Mucosa of rectum (tissue), 2 donors: ENCODE measurements at regions not wholly inside any gene's neighbourhood (a gene's known extent, or its start where the extent isn't known, plus 50 kb on each side); places are given as distances from the start of the nearest gene placed in this dataset.

Experiments
- H3K27ac ChIP-seq, 2 donors: one replicate each; pipeline ENCODE4 v1.7.0; 2013; ENCODE audit warnings: inconsistent platforms in 2 of 2, low read depth in 2 of 2, low read length in 2 of 2
- H3K27me3 ChIP-seq, 2 donors: one replicate each; pipeline ENCODE4 v1.7.0; 2013; ENCODE audit warnings: low read length in 2 of 2; ENCODE audit not compliant: control insufficient read depth in 2 of 2, insufficient read depth in 2 of 2
- H3K36me3 ChIP-seq, 2 donors: one replicate each; pipeline ENCODE4 v1.7.0; 2013; ENCODE audit warnings: low read length in 2 of 2; ENCODE audit not compliant: control insufficient read depth in 2 of 2, insufficient read depth in 2 of 2
- H3K4me1 ChIP-seq, 2 donors: one replicate each; pipeline ENCODE4 v1.7.0; 2013; ENCODE audit warnings: low read length in 2 of 2, mild to moderate bottlenecking in 1 of 2; ENCODE audit not compliant: control insufficient read depth in 2 of 2, insufficient read depth in 2 of 2
- H3K4me3 ChIP-seq, 2 donors: one replicate each; pipeline ENCODE4 v1.7.0; 2013; ENCODE audit warnings: low read length in 2 of 2
- H3K9ac ChIP-seq, 2 donors: one replicate each; pipeline ENCODE4 v1.7.0; 2013; ENCODE audit warnings: low read length in 2 of 2, low read depth in 1 of 2, mild to moderate bottlenecking in 1 of 2
- H3K9me3 ChIP-seq, 2 donors: one replicate each; pipeline ENCODE4 v1.7.0; 2013; ENCODE audit warnings: low read length in 2 of 2; ENCODE audit not compliant: control insufficient read depth in 2 of 2
- donor health status: healthy.
- donor health status: Normal muscosa, but diverticular disease.

DNA sequence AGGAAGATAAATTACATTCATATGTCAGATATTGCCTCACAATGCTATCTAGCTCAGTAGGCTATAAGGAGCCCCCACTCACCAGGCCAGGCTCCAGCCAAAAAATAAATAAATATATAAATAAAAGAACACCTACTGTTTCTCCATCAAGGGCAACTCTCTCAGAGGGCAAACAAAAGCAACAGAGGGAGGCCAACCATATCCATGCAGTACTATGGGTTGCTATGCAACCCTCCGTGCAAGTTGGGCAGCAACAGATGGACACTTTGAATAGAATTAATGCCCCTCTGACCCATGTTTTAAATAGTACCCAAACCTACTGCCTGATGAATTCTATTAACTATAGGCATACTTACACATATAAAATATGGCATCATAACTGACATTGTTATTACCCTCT is 279.8 kb upstream of the EDNRB start:
- Histone ChIP-seq H3K9ac (no peak overlapping the region), H3K9me3 (no peaks in the 10 kb centered on the region), H3K36me3 (no peaks in the 10 kb centered on the region), H3K27ac (no peak overlapping the region), H3K4me1 (no peaks in the 10 kb centered on the region), H3K27me3 (no peaks in the 10 kb centered on the region), H3K4me3 (no peak overlapping the region)

- no peaks in the 10 kb centered on the region for H3K36me3 ChIP-seq
- H3K4me3 ChIP-seq = no peak overlapping the region
- no peak overlapping the region for H3K9ac ChIP-seq
- H3K9me3 ChIP-seq = no peaks in the 10 kb centered on the region
- H3K4me1 ChIP-seq = no peaks in the 10 kb centered on the region
- H3K27ac ChIP-seq = no peak overlapping the region
- no peaks in the 10 kb centered on the region for H3K27me3 ChIP-seq
Measured at GRCh38 chr13:78197231-78197630, 278.6 kb upstream of the EDNRB start.

GRCh38 chr13:78194904-78195639 is 276.4 kb upstream of the EDNRB start:
- no peaks in the 10 kb centered on the region for H3K9me3 ChIP-seq
- no peaks in the 10 kb centered on the region for H3K27me3 ChIP-seq
- no peaks in the 10 kb centered on the region for H3K4me1 ChIP-seq
- no peak overlapping the region for H3K9ac ChIP-seq
- no peak overlapping the region for H3K27ac ChIP-seq
- no peaks in the 10 kb centered on the region for H3K36me3 ChIP-seq
- H3K4me3 ChIP-seq = no peak overlapping the region

GRCh38 chr13:78193846-78194245 is 275.2 kb upstream of the EDNRB start:
- Histone ChIP-seq H3K9me3 (no peaks in the 10 kb centered on the region), H3K36me3 (no peaks in the 10 kb centered on the region), H3K9ac (no peak overlapping the region), H3K4me1 (no peaks in the 10 kb centered on the region), H3K27me3 (no peaks in the 10 kb centered on the region), H3K27ac (no peak overlapping the region), H3K4me3 (no peak overlapping the region)

- Histone ChIP-seq H3K27ac (no peak overlapping the region), H3K36me3 (no peaks in the 10 kb centered on the region), H3K4me3 (no peak overlapping the region), H3K27me3 (no peaks in the 10 kb centered on the region), H3K4me1 (no peaks in the 10 kb centered on the region), H3K9ac (no peak overlapping the region), H3K9me3 (no peaks in the 10 kb centered on the region)
Measured at GRCh38 chr13:78192716-78193115, 274.1 kb upstream of the EDNRB start.

- Histone ChIP-seq H3K4me1 (no peaks in the 10 kb centered on the region), H3K27me3 (no peaks in the 10 kb centered on the region), H3K4me3 (no peak overlapping the region), H3K9ac (no peak overlapping the region), H3K9me3 (no peaks in the 10 kb centered on the region), H3K27ac (no peak overlapping the region), H3K36me3 (no peaks in the 10 kb centered on the region)
Measured at GRCh38 chr13:78190296-78190695, 271.7 kb upstream of the EDNRB start.

- Histone ChIP-seq H3K9me3 (no peaks in the 10 kb centered on the region), H3K27me3 (no peaks in the 10 kb centered on the region), H3K4me1 (no peaks in the 10 kb centered on the region), H3K27ac (no peak overlapping the region), H3K4me3 (no peak overlapping the region), H3K9ac (no peak overlapping the region), H3K36me3 (no peaks in the 10 kb centered on the region)
Measured at GRCh38 chr13:78187781-78188180, 269.1 kb upstream of the EDNRB start.

GRCh38 chr13:78185700-78186099 is 267.1 kb upstream of the EDNRB start:
- Histone ChIP-seq H3K9me3 (no peaks in the 10 kb centered on the region), H3K9ac (no peak overlapping the region), H3K4me1 (no peaks in the 10 kb centered on the region), H3K4me3 (no peak overlapping the region), H3K27me3 (no peaks in the 10 kb centered on the region), H3K36me3 (no peaks in the 10 kb centered on the region), H3K27ac (no peak overlapping the region)

GRCh38 chr13:78183732-78184131 is 265.1 kb upstream of the EDNRB start:
- H3K4me1 ChIP-seq = no peaks in the 10 kb centered on the region
- H3K4me3 ChIP-seq = no peak overlapping the region
- no peak overlapping the region for H3K9ac ChIP-seq
- H3K27me3 ChIP-seq = no peaks in the 10 kb centered on the region
- H3K36me3 ChIP-seq = no peaks in the 10 kb centered on the region
- no peak overlapping the region for H3K27ac ChIP-seq
- no peaks in the 10 kb centered on the region for H3K9me3 ChIP-seq

DNA sequence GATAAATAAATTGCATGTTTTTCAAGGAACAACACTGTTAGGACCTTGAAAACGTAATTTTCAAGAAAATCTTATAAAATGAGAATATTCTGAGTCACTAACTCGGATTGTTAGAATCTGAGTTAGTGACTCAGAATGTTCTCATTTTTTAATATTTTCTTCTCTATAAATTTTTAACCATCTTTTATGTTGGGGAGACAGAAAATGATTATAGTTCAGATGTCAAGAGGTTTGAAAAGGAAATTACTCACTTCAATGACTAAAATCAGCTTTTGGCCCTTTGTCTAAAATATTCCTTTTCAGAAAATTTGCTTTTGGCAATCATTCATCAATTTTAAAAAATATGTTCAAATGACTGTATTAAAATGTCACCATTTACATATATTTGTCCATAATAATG is 264.2 kb upstream of the EDNRB start:
- H3K36me3 ChIP-seq = no peaks in the 10 kb centered on the region
- H3K4me3 ChIP-seq = no peak overlapping the region
- H3K27me3 ChIP-seq = no peaks in the 10 kb centered on the region
- H3K4me1 ChIP-seq = no peaks in the 10 kb centered on the region
- no peaks in the 10 kb centered on the region for H3K9me3 ChIP-seq
- H3K9ac ChIP-seq = no peak overlapping the region
- no peak overlapping the region for H3K27ac ChIP-seq

GRCh38 chr13:78177306-78177705 is 258.7 kb upstream of the EDNRB start:
- Histone ChIP-seq H3K4me1 (no peaks in the 10 kb centered on the region), H3K27me3 (no peaks in the 10 kb centered on the region), H3K9me3 (no peaks in the 10 kb centered on the region), H3K4me3 (no peak overlapping the region), H3K36me3 (no peaks in the 10 kb centered on the region), H3K9ac (no peak overlapping the region), H3K27ac (no peak overlapping the region)
